HG03460 (cell line): ENCODE measurements at regions not wholly inside any gene's neighbourhood (a gene's known extent, or its start where the extent isn't known, plus 50 kb on each side); places are given as distances from the start of the nearest gene placed in this dataset.

Experiments used
- ATAC-seq: cut with Tn5 transposase; IDR thresholded peaks from one replicate; pipeline ENCODE4 v1.9.1; 2021; ENCODE audit not compliant: unreplicated experiment

GRCh38 chr1:217373761-217374701, 256.9 kb downstream of the GPATCH2 start:
- ATAC-seq = no peak

- ATAC-seq = no peak
Observed at GRCh38 chr1:217372049-217372970, 258.6 kb downstream of the GPATCH2 start.

GRCh38 chr1:217370757-217371156, 260.1 kb downstream of the GPATCH2 start:
- ATAC-seq = no peak

GRCh38 chr1:217369996-217370551, 260.8 kb downstream of the GPATCH2 start:
- ATAC-seq = no peak

GRCh38 chr1:217369271-217369981, 261.5 kb downstream of the GPATCH2 start:
- peak; percentile 91 for ATAC-seq

GRCh38 chr1:217364220-217364619, 266.7 kb downstream of the GPATCH2 start:
- ATAC-seq = no peak

GRCh38 chr1:217363319-217363718, 267.6 kb downstream of the GPATCH2 start:
- no peak for ATAC-seq

GRCh38 chr1:217360510-217360909, 270.4 kb downstream of the GPATCH2 start:
- ATAC-seq = no peak

GRCh38 chr1:217354895-217355294, 276.0 kb downstream of the GPATCH2 start:
- ATAC-seq = no peak

GRCh38 chr1:217348960-217349664, 281.8 kb downstream of the GPATCH2 start:
- ATAC-seq = no peak

GRCh38 chr1:217344712-217345111, 286.2 kb downstream of the GPATCH2 start:
- ATAC-seq = no peak

GRCh38 chr1:217343907-217344306, 287.0 kb downstream of the GPATCH2 start:
- ATAC-seq = no peak

- no peak for ATAC-seq
Observed at GRCh38 chr1:217342105-217342504, 288.8 kb downstream of the GPATCH2 start.

GRCh38 chr1:217336724-217337123, 294.2 kb downstream of the GPATCH2 start:
- ATAC-seq = no peak

- no peak for ATAC-seq
Observed at GRCh38 chr1:217333939-217334338, 297.0 kb downstream of the GPATCH2 start.

- no peak for ATAC-seq
Observed at GRCh38 chr1:217332431-217333065, 298.3 kb downstream of the GPATCH2 start.

GRCh38 chr1:217331698-217332097, 299.2 kb downstream of the GPATCH2 start:
- no peak for ATAC-seq

GRCh38 chr1:217327901-217328300, 303.0 kb downstream of the GPATCH2 start:
- no peak for ATAC-seq

GRCh38 chr1:217322834-217323233, 308.1 kb downstream of the GPATCH2 start:
- peak; percentile 100 for ATAC-seq

- no peak for ATAC-seq
Observed at GRCh38 chr1:217315346-217315745, 315.5 kb downstream of the GPATCH2 start.
